ENCODE measurements at regions not wholly inside any gene's neighbourhood (a gene's known extent, or its start where the extent isn't known, plus 50 kb on each side); places are given as distances from the start of the nearest gene placed in this dataset.

- Mint-ChIP-seq H3K4me1 (no peaks in the 10 kb centered on the region), H3K36me3 (no peaks in the 10 kb centered on the region), H3K9me3 (no peaks in the 10 kb centered on the region), H3K27ac (no peak overlapping the region), H3K4me3 (no peak overlapping the region), H3K27me3 (no peaks in the 10 kb centered on the region)
- no peak for ATAC-seq (ENCODE audit: low read depth)
- no peak for DNase-seq
- POLR2A ChIA-PET = no interaction called here
Measured at GRCh38 chr5:17160756-17161040, 56.7 kb upstream of the BASP1 start.

DNA sequence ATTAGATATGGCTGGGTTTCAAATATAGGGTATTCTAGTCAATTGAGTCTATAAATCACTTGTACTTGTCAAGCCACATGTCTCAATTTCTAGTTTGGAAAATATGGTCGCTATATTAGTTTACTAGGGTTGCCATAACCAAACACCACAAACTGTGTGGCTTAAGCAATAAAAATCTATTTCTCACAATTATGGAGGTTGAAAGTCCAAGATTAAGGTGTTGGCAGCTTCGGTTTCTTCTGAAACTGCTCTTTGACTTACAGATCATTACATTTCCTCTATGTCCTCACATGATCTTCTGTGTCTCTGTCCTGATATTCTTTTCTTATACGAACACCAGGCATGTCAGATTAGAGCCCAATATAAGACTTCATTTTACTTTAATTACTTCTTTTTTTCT, 55.8 kb upstream of the BASP1 start:
- no peak overlapping the region for H3K4me3 Mint-ChIP-seq
- no peak for DNase-seq
- ATAC-seq (ENCODE audit: low read depth) = no peak
- H3K9me3 Mint-ChIP-seq = no peaks in the 10 kb centered on the region
- no peak overlapping the region for H3K27ac Mint-ChIP-seq
- POLR2A ChIA-PET = no interaction called here
- no peaks in the 10 kb centered on the region for H3K4me1 Mint-ChIP-seq
- H3K27me3 Mint-ChIP-seq = no peaks in the 10 kb centered on the region
- H3K36me3 Mint-ChIP-seq = no peaks in the 10 kb centered on the region

- Mint-ChIP-seq H3K4me1 (no peaks in the 10 kb centered on the region), H3K36me3 (no peaks in the 10 kb centered on the region), H3K27ac (no peak overlapping the region), H3K4me3 (no peak overlapping the region), H3K27me3 (no peaks in the 10 kb centered on the region), H3K9me3 (no peaks in the 10 kb centered on the region)
- ATAC-seq (ENCODE audit: low read depth) = no peak
- POLR2A ChIA-PET = no interaction called here
- DNase-seq = no peak
Measured at GRCh38 chr5:17163221-17163620, 54.2 kb upstream of the BASP1 start.

GRCh38 chr5:17167171-17167891, 50.1 kb upstream of the BASP1 start:
- no peaks in the 10 kb centered on the region for H3K27me3 Mint-ChIP-seq
- H3K4me1 Mint-ChIP-seq = no peaks in the 10 kb centered on the region
- no peak overlapping the region for H3K27ac Mint-ChIP-seq
- DNase-seq (no peak), ATAC-seq (ENCODE audit: low read depth) (no peak)
- POLR2A ChIA-PET = no interaction called here
- H3K4me3 Mint-ChIP-seq = no peak overlapping the region
- H3K9me3 Mint-ChIP-seq = no peaks in the 10 kb centered on the region
- H3K36me3 Mint-ChIP-seq = no peaks in the 10 kb centered on the region

All from activated naive CD8-positive, alpha-beta T cell treated with anti-CD3 and anti-CD28 coated beads, Interleukin-2, amount 10 ng/mL, durations not matched to agents 7 days and 5 days (primary cell).